A673 (cell line): ENCODE measurements at regions not wholly inside any gene's neighbourhood (a gene's known extent, or its start where the extent isn't known, plus 50 kb on each side); places are given as distances from the start of the nearest gene placed in this dataset.

Experiments used
- EZH2 ChIP-seq: fragments of 200-600 bp; sonication (generic); IDR thresholded peaks from 2 replicates; pipeline ENCODE4 v1.6.1; 2017; ENCODE audit warnings: borderline replicate concordance, low read depth, mild to moderate bottlenecking, mixed read lengths, antibody characterized with exemption, low read length; ENCODE audit not compliant: poor library complexity, severe bottlenecking
- TF ChIP-seq, protein P1 (sequence below): fragments of 300-800, 200-600 bp; sonication (generic); conservative IDR thresholded peaks from 2 replicates; pipeline ENCODE4 v1.5.1; 2017; ENCODE audit warnings: low read depth, mild to moderate bottlenecking, antibody characterized with exemption, low read length, moderate library complexity, mixed read lengths

DNA sequence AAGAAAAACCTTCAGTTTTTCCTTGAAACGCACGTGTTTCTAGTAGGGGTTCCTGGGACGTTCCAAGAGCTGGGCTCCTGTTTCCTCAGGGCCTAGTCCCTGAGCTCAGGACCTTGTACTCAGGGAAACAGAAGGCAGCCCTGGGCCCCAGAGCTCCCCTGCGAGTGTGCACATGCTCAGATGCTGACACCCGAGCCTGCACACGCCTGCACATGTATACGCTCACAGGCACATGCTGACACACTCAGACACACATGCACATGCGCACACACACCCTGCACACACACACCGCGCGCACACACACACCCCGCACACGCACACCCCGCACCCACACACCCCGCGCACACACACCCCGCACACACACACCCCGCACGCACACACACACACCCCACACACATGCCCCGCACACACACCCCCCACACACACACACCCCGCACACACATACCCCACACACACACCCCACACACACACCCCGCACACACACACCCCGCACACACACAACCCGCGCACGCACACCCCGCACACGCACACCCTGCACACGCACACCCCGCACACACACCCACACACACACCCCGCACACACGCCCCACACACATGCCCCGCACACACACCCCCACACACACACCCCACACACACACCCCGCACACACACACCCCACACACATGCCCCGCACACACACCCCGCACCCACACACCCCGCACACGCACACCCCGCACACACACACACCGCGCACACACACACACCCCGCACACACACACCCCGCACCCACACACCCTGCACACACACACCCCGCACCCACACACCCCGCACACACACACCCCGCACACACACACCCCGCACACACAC, 52.2 kb downstream of the CALML3 start:
- TF ChIP-seq, protein P1, sequence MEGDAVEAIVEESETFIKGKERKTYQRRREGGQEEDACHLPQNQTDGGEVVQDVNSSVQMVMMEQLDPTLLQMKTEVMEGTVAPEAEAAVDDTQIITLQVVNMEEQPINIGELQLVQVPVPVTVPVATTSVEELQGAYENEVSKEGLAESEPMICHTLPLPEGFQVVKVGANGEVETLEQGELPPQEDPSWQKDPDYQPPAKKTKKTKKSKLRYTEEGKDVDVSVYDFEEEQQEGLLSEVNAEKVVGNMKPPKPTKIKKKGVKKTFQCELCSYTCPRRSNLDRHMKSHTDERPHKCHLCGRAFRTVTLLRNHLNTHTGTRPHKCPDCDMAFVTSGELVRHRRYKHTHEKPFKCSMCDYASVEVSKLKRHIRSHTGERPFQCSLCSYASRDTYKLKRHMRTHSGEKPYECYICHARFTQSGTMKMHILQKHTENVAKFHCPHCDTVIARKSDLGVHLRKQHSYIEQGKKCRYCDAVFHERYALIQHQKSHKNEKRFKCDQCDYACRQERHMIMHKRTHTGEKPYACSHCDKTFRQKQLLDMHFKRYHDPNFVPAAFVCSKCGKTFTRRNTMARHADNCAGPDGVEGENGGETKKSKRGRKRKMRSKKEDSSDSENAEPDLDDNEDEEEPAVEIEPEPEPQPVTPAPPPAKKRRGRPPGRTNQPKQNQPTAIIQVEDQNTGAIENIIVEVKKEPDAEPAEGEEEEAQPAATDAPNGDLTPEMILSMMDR = no peak
- TF ChIP-seq EZH2 = no peak
